Ammon's horn (tissue), 1 donor: ENCODE measurements at regions not wholly inside any gene's neighbourhood (a gene's known extent, or its start where the extent isn't known, plus 50 kb on each side); places are given as distances from the start of the nearest gene placed in this dataset.
"Not testable (repeated sequence)": the region's sequence is repeated elsewhere in the genome, so short reads cannot be mapped to it uniquely, and the experiment has no call there.

Experiments
- DNase-seq: peaks from one replicate; pipeline ENCODE4 v3.0.0-alpha.2; 2016; ENCODE audit warnings: low spot score

DNA sequence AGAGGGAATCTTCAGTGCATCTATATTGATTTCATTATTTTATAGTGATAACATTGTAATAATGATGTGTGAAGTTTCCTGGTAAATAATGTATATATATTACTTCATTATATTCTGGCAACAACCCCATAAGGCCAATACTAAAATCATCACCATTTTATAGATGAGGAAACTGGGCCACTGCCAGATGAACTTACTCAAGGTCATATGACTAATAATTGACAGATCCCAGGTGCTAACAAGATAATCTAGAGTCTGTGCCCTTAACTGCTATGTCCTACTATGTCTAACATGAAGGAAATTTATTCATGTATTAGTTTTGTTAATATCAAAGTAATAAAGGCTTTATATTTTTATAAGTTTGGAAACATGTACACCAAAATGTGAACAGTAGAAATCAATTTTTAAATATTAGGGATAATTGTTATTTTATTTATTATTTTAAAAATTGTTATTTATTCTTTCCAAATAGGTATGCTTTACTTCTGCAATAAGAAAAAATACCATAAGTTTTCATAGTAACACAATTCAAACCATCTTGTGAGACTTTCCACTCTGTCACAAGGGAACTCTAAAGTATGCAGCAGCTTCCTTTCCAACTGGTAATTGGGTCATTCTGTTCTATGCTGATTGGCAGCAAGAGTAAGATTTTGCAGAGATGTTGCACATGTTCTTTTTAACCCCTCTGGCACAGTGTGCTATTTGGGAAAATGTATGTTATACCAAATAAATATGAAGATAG lies 90.8 kb upstream of the CMC1 start:
- DNase-seq: no peak

GRCh38 chr3:28151207-28151550 lies 90.2 kb upstream of the CMC1 start:
- DNase-seq: no peak

GRCh38 chr3:28151608-28152228 lies 89.7 kb upstream of the CMC1 start:
- DNase-seq: no peak

DNA sequence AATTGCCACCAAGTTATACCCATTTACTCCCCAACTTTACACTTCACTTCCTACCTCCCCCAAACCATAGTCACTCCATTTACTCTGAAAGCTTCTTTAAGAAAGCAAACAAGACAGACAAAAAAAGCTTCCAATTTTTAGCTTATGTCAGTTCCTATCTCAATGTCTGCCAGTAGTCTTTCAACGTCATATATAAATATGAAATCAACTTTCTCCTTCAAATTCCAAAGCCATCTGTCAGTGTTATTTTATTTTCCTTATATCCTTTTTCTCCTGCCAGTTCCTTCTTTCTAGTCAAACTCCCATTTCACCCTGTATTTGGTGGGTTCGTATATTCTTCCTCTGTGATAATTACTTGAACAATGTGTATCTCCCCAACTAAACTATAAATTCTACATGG lies 85.8 kb upstream of the CMC1 start:
- DNase-seq: no peak

GRCh38 chr3:28156599-28156998 lies 84.8 kb upstream of the CMC1 start:
- not testable (repeated sequence) for DNase-seq

DNA sequence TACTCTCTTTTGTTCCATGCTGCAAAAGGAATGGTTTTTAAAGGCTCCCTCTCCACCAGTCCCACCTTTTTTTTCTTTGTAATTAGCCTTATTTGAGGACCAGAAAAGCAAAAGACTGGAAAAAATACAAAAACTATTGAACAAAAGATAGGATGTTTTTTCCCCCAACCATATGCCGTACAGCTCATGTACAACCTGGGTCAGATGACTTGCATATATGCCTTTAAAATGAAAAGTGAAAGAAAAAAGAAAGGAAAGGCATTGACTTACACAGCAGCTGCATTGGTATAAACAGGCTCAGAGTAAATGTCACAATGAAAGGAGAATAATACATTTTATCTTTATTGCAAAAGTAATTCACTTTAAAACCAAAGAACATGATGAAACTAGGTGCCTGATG lies 69.5 kb upstream of the CMC1 start:
- no peak for DNase-seq

GRCh38 chr3:28172748-28173147 lies 68.7 kb upstream of the CMC1 start:
- DNase-seq: no peak

- DNase-seq: no peak
Measured at GRCh38 chr3:28173836-28174235, 67.6 kb upstream of the CMC1 start.

GRCh38 chr3:28186748-28187147 lies 54.7 kb upstream of the CMC1 start:
- DNase-seq: no peak

- no peak for DNase-seq
Measured at GRCh38 chr3:28188686-28189085, 52.7 kb upstream of the CMC1 start.

DNA sequence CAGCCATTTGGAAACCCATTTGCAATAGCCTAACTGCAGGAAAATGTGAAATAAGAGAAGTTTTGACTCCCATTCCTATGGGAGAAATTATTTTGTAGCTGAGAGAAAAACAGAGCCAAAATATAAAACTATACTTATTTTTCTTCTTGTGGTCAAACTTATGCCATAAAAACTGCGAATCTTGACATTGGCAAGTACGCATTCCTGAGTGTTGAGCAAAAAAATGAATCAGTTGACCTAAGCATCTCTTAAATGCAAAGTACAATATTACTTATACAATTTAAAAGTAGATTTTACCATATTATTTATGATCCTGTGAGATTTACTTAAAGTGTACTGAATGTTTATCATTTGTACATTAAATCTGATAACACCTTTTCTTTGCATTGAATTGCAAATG lies 50.1 kb upstream of the CMC1 start:
- DNase-seq: no peak
